ENCODE measurements at regions not wholly inside any gene's neighbourhood (a gene's known extent, or its start where the extent isn't known, plus 50 kb on each side); places are given as distances from the start of the nearest gene placed in this dataset.

GRCh38 chr2:200735061-200735460 is 76.6 kb upstream of the BZW1 start:
- Histone ChIP-seq H3K27me3 (no peaks in the 10 kb centered on the region), H3K9me3 (no peaks in the 10 kb centered on the region), H3K4me3 (ENCODE audit: low read depth, low read length) (no peak overlapping the region), H3K4me1 (peaks cover 11% of the 10 kb centered on the region), H3K36me3 (no peaks in the 10 kb centered on the region)
- DNase-seq: no peak
- no peak for TF ChIP-seq CTCF (IDR thresholded peaks at IDR 0.05; ENCODE audit: low read depth, low read length)

GRCh38 chr2:200736646-200737274 is 75.0 kb upstream of the BZW1 start:
- Histone ChIP-seq H3K36me3 (no peaks in the 10 kb centered on the region), H3K9me3 (no peaks in the 10 kb centered on the region), H3K27me3 (no peaks in the 10 kb centered on the region), H3K4me1 (peaks cover 11% of the 10 kb centered on the region), H3K4me3 (ENCODE audit: low read depth, low read length) (no peak overlapping the region)
- peak; percentile 56 for DNase-seq
- no peak for TF ChIP-seq CTCF (IDR thresholded peaks at IDR 0.05; ENCODE audit: low read depth, low read length)

- Histone ChIP-seq H3K4me1 (peaks cover 11% of the 10 kb centered on the region), H3K27me3 (no peaks in the 10 kb centered on the region), H3K9me3 (no peaks in the 10 kb centered on the region), H3K4me3 (ENCODE audit: low read depth, low read length) (no peak overlapping the region), H3K36me3 (no peaks in the 10 kb centered on the region)
- no peak for TF ChIP-seq CTCF (IDR thresholded peaks at IDR 0.05; ENCODE audit: low read depth, low read length)
- no peak for DNase-seq
Observed at GRCh38 chr2:200737585-200737984, 74.1 kb upstream of the BZW1 start.

- Histone ChIP-seq H3K4me1 (peaks cover 11% of the 10 kb centered on the region), H3K27me3 (no peaks in the 10 kb centered on the region), H3K9me3 (no peaks in the 10 kb centered on the region), H3K36me3 (no peaks in the 10 kb centered on the region), H3K4me3 (ENCODE audit: low read depth, low read length) (no peak overlapping the region)
- no peak for TF ChIP-seq CTCF (IDR thresholded peaks at IDR 0.05; ENCODE audit: low read depth, low read length)
- no peak for DNase-seq
Observed at GRCh38 chr2:200738590-200738989, 73.1 kb upstream of the BZW1 start.

- H3K4me1 ChIP-seq: peaks cover 10% of the 10 kb centered on the region
- H3K36me3 ChIP-seq: no peaks in the 10 kb centered on the region
- H3K9me3 ChIP-seq: no peaks in the 10 kb centered on the region
- no peak for TF ChIP-seq CTCF (IDR thresholded peaks at IDR 0.05; ENCODE audit: low read depth, low read length)
- no peak overlapping the region for H3K4me3 ChIP-seq (ENCODE audit: low read depth, low read length)
- DNase-seq: no peak
- no peaks in the 10 kb centered on the region for H3K27me3 ChIP-seq
Observed at GRCh38 chr2:200740907-200741306, 70.8 kb upstream of the BZW1 start.

GRCh38 chr2:200741468-200742202 is 70.1 kb upstream of the BZW1 start:
- DNase-seq: no peak
- H3K27me3 ChIP-seq: no peaks in the 10 kb centered on the region
- no peak for TF ChIP-seq CTCF (IDR thresholded peaks at IDR 0.05; ENCODE audit: low read depth, low read length)
- H3K4me3 ChIP-seq (ENCODE audit: low read depth, low read length): no peak overlapping the region
- H3K4me1 ChIP-seq: peaks cover 5% of the 10 kb centered on the region
- H3K36me3 ChIP-seq: no peaks in the 10 kb centered on the region
- H3K9me3 ChIP-seq: no peaks in the 10 kb centered on the region

All from BE2C (cell line).